Neural cell (in vitro differentiated cells): ENCODE measurements at regions not wholly inside any gene's neighbourhood (a gene's known extent, or its start where the extent isn't known, plus 50 kb on each side); places are given as distances from the start of the nearest gene placed in this dataset.
A peak's percentile ranks its signal among the peaks of the same experiment; 100 is the strongest.

Experiments
- H2AFZ ChIP-seq: fragments of 200-600, 300-800 bp; sonication (generic), shearing (Covaris generic); 2 replicates; pipeline ENCODE4 v1.6.0; 2014; ENCODE audit warnings: low read depth, mild to moderate bottlenecking, antibody characterized with exemption, low read length, moderate library complexity
- H3F3A ChIP-seq: fragments of 200-600 bp; shearing (Covaris generic); 2 replicates; pipeline ENCODE4 v1.6.1; 2016; ENCODE audit warnings: mild to moderate bottlenecking, moderate library complexity, mixed read lengths, antibody characterized with exemption, low read length; ENCODE audit not compliant: insufficient read depth, poor library complexity, severe bottlenecking
- H3K27ac ChIP-seq: fragments of 200-600, 300-800 bp; sonication (generic), shearing (Covaris generic); 2 replicates; pipeline ENCODE4 v1.5.1; 2014; ENCODE audit warnings: mild to moderate bottlenecking, low read length, moderate library complexity
- H3K27me3 ChIP-seq: fragments of 300-800, 200-600 bp; sonication (generic), shearing (Covaris generic); 2 replicates; pipeline ENCODE4 v1.6.0; 2014; ENCODE audit warnings: mild to moderate bottlenecking, low read depth, low read length, moderate library complexity; ENCODE audit not compliant: insufficient read depth
- H3K36me3 ChIP-seq: fragments of 300-800, 200-600 bp; sonication (generic), shearing (Covaris generic); 2 replicates; pipeline ENCODE4 v1.5.1; 2014; ENCODE audit warnings: mild to moderate bottlenecking, antibody characterized with exemption, low read length, moderate library complexity; ENCODE audit not compliant: insufficient read depth
- H3K4me2 ChIP-seq: fragments of 300-800, 200-600 bp; sonication (generic), shearing (Covaris generic); 2 replicates; pipeline ENCODE4 v1.6.0; 2014; ENCODE audit warnings: mild to moderate bottlenecking, low read length
- H3K4me3 ChIP-seq: fragments of 300-800, 200-600 bp; sonication (generic), shearing (Covaris generic); 2 replicates; pipeline ENCODE4 v1.5.1; 2014; ENCODE audit warnings: mild to moderate bottlenecking, low read length, moderate library complexity
- H3K79me2 ChIP-seq: fragments of 200-600 bp; shearing (Covaris generic); replicated peaks from 2 replicates; pipeline ENCODE4 v1.6.0; 2014; ENCODE audit warnings: mild to moderate bottlenecking, low read length, moderate library complexity; ENCODE audit not compliant: insufficient read depth
- H3K9ac ChIP-seq: fragments of 300-800, 200-600 bp; sonication (generic), shearing (Covaris generic); 2 replicates; pipeline ENCODE4 v1.6.1; 2016; ENCODE audit warnings: mild to moderate bottlenecking, low read length, mixed read lengths
- H3K9me2 ChIP-seq: fragments of 200-600 bp; shearing (Covaris generic); 2 replicates; pipeline ENCODE4 v1.6.1; 2016; ENCODE audit warnings: mild to moderate bottlenecking, low read length, mixed read lengths; ENCODE audit not compliant: insufficient read depth
- H3K9me3 ChIP-seq: fragments of 200-600, 300-800 bp; sonication (generic), shearing (Covaris generic); 2 replicates; pipeline ENCODE4 v1.6.1; 2016; ENCODE audit warnings: mild to moderate bottlenecking, mixed run types, low read length, moderate library complexity, mixed read lengths
- H4K20me1 ChIP-seq: fragments of 200-600 bp; shearing (Covaris generic); 2 replicates; pipeline ENCODE4 v1.6.1; 2016; ENCODE audit warnings: mild to moderate bottlenecking, mixed run types; ENCODE audit not compliant: insufficient read depth
- EP300 ChIP-seq: fragments of 450-650 bp; conservative IDR thresholded peaks from 2 replicates; pipeline ENCODE4 v1.6.1; 2014; ENCODE audit warnings: antibody characterized with exemption, mild to moderate bottlenecking, moderate library complexity; ENCODE audit not compliant: poor library complexity, severe bottlenecking
- EZH2 ChIP-seq: fragments of 200-600, 300-800 bp; shearing (Covaris generic), sonication (generic); IDR thresholded peaks from 2 replicates; pipeline ENCODE4 v1.6.1; 2014; ENCODE audit warnings: antibody characterized with exemption, low read length, borderline replicate concordance, mild to moderate bottlenecking; ENCODE audit not compliant: insufficient read depth, poor library complexity, severe bottlenecking
- MXI1 ChIP-seq: fragments of 450-650 bp; conservative IDR thresholded peaks from 2 replicates; pipeline ENCODE4 v1.6.1; 2014; ENCODE audit warnings: antibody characterized with exemption, mild to moderate bottlenecking; ENCODE audit not compliant: poor library complexity, severe bottlenecking
- POLR2AphosphoS5 ChIP-seq: IDR thresholded peaks from 2 replicates; pipeline ENCODE4 v1.6.1; 2012
- RAD21 ChIP-seq: fragments of 450-650 bp; conservative IDR thresholded peaks from 2 replicates; pipeline ENCODE4 v1.6.1; 2014; ENCODE audit warnings: antibody characterized with exemption, mild to moderate bottlenecking, moderate library complexity
- REST ChIP-seq: IDR thresholded peaks from 2 replicates; pipeline ENCODE4 v1.6.1; 2012; ENCODE audit warnings: borderline replicate concordance
- SMC3 ChIP-seq: fragments of 450-650 bp; conservative IDR thresholded peaks from 2 replicates; pipeline ENCODE4 v1.6.1; 2014; ENCODE audit warnings: antibody characterized with exemption, mild to moderate bottlenecking, moderate library complexity; ENCODE audit not compliant: poor library complexity
- TAF1 ChIP-seq: IDR thresholded peaks from 2 replicates; pipeline ENCODE4 v1.6.1; 2012; ENCODE audit warnings: low read depth
- TF ChIP-seq, protein P1 (sequence below): fragments of 450-650 bp; IDR thresholded peaks from 2 replicates; pipeline ENCODE4 v1.5.1; 2014; ENCODE audit warnings: antibody characterized with exemption, mild to moderate bottlenecking, moderate library complexity; ENCODE audit not compliant: poor library complexity, severe bottlenecking

DNA sequence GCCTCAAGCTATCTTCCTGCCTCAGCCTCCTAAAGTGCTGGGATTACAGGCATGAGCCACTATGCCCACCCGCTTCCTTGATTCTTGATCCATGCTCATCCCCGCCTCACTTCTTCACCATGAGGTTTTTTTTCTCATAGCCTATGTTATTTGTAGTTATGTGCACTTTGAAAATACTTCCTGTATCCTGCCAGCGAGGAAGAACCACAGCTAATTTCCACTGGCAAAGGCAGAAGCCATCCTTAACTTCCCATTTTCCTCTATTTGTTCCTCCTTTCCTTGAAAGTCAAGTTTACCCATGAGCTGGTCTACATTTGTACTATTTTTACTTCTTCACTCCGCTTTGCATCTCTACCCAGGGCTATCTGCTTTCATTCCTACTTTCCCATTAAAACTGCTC, 189.7 kb upstream of the ZFHX3 start:
- H3K4me2 ChIP-seq, result no peak overlapping the region
- H3K79me2 ChIP-seq, result no peaks in the 10 kb centered on the region
- no peak overlapping the region for H3K9ac ChIP-seq
- H3K9me3 ChIP-seq, result no peaks in the 10 kb centered on the region
- H3F3A ChIP-seq, result no peaks in the 10 kb centered on the region
- H4K20me1 ChIP-seq, result no peaks in the 10 kb centered on the region
- no peaks in the 10 kb centered on the region for H3K9me2 ChIP-seq
- no peak for TF ChIP-seq SMC3
- no peak for TF ChIP-seq EZH2
- no peak for TF ChIP-seq REST
- no peak for TF ChIP-seq TAF1
- TF ChIP-seq, protein P1, sequence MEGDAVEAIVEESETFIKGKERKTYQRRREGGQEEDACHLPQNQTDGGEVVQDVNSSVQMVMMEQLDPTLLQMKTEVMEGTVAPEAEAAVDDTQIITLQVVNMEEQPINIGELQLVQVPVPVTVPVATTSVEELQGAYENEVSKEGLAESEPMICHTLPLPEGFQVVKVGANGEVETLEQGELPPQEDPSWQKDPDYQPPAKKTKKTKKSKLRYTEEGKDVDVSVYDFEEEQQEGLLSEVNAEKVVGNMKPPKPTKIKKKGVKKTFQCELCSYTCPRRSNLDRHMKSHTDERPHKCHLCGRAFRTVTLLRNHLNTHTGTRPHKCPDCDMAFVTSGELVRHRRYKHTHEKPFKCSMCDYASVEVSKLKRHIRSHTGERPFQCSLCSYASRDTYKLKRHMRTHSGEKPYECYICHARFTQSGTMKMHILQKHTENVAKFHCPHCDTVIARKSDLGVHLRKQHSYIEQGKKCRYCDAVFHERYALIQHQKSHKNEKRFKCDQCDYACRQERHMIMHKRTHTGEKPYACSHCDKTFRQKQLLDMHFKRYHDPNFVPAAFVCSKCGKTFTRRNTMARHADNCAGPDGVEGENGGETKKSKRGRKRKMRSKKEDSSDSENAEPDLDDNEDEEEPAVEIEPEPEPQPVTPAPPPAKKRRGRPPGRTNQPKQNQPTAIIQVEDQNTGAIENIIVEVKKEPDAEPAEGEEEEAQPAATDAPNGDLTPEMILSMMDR, result no peak
- TF ChIP-seq POLR2AphosphoS5, result no peak
- no peaks in the 10 kb centered on the region for H3K27me3 ChIP-seq
- no peak overlapping the region for H2AFZ ChIP-seq
- no peak overlapping the region for H3K4me3 ChIP-seq
- H3K27ac ChIP-seq, result no peak overlapping the region
- H3K36me3 ChIP-seq, result no peaks in the 10 kb centered on the region

DNA sequence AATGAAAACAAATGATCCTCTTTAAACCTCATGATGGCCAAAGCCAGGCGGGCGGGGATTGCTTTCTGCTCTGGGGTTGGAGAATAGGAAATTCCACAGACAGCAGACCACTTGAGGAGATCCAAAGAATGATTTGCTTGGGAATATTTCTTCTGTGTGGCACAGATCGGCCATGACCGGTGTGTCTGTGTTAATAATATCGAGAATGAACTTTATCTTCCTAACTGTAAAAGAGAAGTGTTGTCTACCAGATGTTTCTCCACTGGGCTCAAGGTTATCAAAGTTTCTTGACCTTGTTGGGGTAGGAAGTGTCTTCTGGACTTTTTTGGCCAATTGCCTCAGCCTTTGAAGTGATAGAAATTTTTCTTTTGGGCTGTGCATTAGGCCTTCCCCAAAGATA, 186.6 kb upstream of the ZFHX3 start:
- H3K27me3 ChIP-seq, result no peaks in the 10 kb centered on the region
- no peak overlapping the region for H3K4me2 ChIP-seq
- H3K4me3 ChIP-seq, result no peak overlapping the region

More for the DNA sequence above, 186.6 kb upstream of the ZFHX3 start:
- no peaks in the 10 kb centered on the region for H3K9me2 ChIP-seq
- peak overlapping the region; percentile 14 for H3K9ac ChIP-seq
- no peaks in the 10 kb centered on the region for H3F3A ChIP-seq
- no peaks in the 10 kb centered on the region for H3K36me3 ChIP-seq
- H4K20me1 ChIP-seq, result no peaks in the 10 kb centered on the region
- no peaks in the 10 kb centered on the region for H3K79me2 ChIP-seq
- H3K27ac ChIP-seq, result no peak overlapping the region
- no peak overlapping the region for H2AFZ ChIP-seq
- TF ChIP-seq TAF1 (no peak), MXI1 (no peak), EZH2 (no peak), EP300 (no peak), SMC3 (no peak), POLR2AphosphoS5 (no peak), RAD21 (no peak)
- TF ChIP-seq, protein P1, result no peak
- no peaks in the 10 kb centered on the region for H3K9me3 ChIP-seq
